Pons (tissue), 1 donor: ENCODE measurements at regions not wholly inside any gene's neighbourhood (a gene's known extent, or its start where the extent isn't known, plus 50 kb on each side); places are given as distances from the start of the nearest gene placed in this dataset.
A peak's percentile ranks its signal among the peaks of the same experiment; 100 is the strongest.

Experiments used
- DNase-seq: peaks from one replicate; pipeline ENCODE4 v3.0.0-alpha.2; 2016; ENCODE audit warnings: low spot score

DNA sequence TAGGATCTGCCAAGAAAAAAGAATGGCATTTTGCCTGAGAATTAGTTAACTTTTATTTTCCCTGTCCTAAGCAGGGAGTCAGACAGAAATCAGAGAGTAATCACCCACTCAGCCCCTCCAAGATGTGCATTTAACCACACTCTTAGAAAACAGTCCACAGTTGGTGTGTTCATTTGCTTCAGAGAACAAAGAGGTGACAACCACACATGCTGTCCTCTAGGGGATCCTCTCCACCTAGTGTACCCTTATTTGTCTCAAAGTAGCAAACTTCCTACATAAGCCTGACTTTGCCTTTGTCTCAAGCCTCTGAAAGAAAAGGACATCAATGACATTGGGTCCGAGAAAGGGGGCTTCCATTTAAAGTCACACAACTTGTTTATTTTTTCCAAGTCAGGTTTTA is 107.0 kb upstream of the RFC3 start:
- no peak for DNase-seq

DNA sequence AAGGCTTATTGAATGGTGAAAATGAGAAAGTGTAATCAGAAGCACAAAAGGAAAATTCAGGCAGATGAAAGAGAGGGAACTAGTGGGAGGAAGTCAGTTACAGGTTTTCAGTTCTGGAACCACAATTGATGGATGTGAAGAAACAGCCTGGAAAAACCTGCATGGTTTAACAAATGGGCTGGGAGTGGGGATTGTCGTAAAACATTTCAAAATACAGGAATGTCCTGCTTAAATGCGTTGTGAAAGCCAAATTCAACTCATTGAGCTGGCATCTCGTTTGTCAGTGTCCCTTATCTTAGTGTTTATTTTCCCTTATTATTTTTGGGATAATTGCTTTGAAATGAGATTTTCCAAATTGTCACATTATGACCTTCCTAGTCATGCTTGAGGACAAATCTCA is 106.5 kb upstream of the RFC3 start:
- DNase-seq: no peak

DNA sequence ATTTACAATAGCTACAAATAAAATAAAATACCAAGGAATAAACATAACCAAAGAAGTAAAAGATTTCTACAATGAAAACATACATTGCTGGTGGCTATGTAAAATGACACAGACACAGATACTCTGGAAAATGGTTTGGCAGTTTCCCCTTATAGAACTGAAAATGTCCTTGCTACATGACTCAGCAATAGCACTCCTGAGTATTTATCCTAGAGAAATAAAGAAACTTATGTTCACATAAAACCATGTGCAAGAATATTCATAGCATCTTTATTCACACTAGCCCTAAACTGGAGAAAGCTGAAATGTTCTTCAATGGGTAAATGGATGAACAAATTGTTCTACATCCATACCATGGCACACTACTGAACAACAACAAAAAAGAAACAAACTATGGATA is 100.2 kb upstream of the RFC3 start:
- no peak for DNase-seq

DNA sequence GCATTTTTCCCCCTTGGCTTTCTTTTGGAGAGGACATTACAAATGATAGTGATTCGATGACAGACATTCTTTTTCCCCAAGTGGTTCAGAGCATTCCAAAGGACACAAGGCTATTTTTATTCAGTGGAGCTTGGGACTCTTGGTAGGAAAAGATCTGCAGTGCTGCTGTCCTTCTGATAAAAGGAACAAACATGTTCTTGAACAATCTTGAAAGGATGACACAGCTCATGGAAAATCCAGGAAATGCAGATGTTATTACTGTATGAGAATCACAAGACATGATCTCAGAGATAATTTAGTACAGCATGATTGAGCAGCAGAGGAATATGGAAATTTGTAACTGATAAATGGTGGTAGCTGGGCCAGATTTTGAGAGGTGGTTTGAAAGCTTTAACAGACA is 96.2 kb upstream of the RFC3 start:
- DNase-seq: peak; percentile 41

DNA sequence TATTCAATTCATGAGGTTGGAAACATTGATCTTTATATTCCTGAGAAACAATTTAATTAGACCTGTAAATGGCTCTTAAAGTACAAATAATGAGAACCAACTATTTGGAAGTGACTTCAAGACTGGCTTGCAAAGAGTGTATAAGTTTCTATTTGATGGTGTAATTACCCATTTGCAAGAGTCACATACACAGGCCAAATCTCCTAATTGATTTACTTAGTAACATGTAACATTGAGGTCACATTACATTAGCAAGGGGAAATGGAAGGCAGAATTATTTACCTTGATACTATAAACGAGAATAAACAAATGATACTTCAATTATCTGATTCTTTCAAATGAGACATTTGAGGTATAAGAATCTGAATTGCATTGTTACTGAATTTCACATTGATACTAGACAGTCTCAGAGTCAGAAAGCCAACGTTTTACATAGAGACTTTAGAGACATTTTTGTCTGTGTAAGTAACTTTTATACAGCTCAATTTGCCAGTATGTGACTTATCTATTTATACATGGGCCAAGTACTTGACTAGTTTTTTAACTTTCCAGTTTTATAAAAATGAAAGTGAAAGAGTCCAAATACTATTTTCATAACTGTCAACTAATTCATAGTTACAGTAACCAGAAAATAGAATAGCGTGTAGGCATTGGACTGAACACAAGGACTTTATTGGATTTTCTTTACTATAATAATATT is 95.6 kb upstream of the RFC3 start:
- DNase-seq: peak; percentile 7

- DNase-seq: no peak
Observed at GRCh38 chr13:33723365-33723764, 94.6 kb upstream of the RFC3 start.

- peak; percentile 97 for DNase-seq
Observed at GRCh38 chr13:33723772-33724435, 94.0 kb upstream of the RFC3 start.

DNA sequence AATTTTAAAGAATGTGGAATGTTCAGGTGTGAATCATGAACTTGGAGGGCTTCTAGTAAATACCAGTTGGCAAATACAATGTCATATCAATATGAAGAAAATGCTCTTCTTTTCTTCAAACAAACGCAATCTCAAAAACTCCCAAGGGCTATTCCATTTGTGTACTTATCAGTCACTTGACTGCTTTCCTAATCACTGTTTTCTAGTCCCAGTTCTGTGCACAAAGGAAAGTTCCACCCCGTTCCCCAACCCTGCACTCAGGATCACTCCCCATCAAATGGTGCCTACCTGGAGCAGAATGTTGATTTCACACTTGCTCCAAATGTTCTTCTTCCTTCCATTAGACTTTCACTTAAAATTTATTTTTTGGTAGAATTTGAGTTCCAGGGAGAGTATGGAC is 92.6 kb upstream of the RFC3 start:
- DNase-seq: no peak

GRCh38 chr13:33727297-33728083 is 90.5 kb upstream of the RFC3 start:
- DNase-seq: no peak

GRCh38 chr13:33728271-33729037 is 89.5 kb upstream of the RFC3 start:
- DNase-seq: peak; percentile 46

DNA sequence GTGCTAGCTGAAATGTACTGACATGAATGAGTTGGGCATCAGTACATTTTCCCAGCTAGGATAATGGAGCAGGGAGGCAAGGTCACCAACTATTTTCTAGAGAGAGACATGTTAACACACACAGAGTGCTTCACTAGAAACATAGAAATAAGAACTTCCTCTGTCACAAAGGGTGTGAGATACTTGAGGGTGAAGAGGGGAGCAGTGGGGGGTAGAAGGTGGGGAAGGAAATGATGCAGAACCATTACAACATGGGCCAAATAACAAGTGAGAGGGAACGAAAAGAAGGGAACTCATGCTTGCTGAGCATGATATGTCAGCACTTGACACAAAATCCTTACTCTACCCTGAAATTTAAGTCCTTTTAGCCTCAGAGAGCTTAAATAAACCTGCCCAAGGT is 87.8 kb upstream of the RFC3 start:
- DNase-seq: peak; percentile 60

- DNase-seq: no peak
Observed at GRCh38 chr13:33730619-33731018, 87.3 kb upstream of the RFC3 start.

- DNase-seq: no peak
Observed at GRCh38 chr13:33735276-33735675, 82.7 kb upstream of the RFC3 start.

DNA sequence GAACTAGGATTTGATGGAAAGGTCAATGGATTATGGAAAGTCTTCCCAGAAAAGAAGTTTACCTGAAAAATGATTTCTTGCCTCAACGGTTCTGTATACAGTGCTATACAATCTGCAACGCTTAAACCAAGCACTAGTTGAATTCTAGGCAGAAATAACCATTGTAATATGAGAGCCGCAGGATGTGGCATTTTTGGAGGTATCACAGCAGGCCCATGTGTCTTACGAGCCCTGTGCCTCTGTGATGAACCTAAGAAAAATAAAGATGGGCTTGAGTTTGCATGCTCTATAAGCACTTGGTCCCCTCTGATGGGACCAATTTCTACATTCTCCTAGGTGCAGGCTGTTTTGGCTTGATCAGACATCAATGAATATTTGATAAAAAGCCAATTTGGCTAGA is 78.7 kb upstream of the RFC3 start:
- DNase-seq: no peak

GRCh38 chr13:33740134-33740538 is 77.8 kb upstream of the RFC3 start:
- DNase-seq: no peak

- DNase-seq: no peak
Observed at GRCh38 chr13:33742321-33742720, 75.6 kb upstream of the RFC3 start.

DNA sequence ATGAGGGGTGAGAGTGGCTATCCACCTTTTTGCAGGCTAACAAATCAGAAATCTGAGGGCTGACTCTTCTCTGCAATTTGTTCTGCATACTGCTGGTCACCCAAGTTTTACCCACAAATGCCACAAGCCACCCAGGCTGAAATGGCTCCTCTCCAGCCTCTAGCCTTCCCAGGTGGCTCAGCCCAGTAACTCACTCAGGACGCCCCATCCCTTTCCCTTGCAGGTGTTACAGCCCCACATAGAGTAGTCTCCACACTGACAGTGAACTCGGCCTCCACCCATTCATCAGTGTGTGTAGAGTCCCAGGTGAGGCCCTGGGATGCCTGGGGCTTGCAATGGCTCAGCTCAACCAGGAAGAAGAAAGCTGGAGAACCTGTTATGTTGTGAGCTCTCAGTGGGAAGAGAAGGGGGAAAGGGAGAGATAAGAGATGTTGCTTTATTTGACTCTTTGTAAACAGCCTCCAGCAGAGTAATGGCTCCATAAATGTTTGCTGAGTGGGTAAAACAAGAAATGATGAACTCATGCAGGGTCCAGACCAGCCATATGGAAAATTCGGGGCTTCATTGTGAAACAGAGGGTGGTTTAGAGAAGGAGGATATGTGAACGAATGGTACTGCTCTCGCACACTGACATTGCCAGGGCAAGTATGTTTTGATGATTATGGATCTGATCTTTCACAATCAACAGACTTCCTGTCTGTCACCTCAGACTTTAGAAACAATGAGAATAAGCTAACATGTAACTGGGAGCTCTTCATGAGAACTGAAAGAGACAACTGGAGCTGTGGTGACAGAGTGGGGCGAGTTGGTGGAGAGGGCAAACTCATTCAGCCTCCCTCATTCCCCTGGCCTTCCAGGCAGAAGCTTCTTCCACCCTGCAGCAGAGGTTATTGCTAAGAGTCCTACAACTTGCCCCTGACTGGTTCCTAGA is 74.2 kb upstream of the RFC3 start:
- no peak for DNase-seq

DNA sequence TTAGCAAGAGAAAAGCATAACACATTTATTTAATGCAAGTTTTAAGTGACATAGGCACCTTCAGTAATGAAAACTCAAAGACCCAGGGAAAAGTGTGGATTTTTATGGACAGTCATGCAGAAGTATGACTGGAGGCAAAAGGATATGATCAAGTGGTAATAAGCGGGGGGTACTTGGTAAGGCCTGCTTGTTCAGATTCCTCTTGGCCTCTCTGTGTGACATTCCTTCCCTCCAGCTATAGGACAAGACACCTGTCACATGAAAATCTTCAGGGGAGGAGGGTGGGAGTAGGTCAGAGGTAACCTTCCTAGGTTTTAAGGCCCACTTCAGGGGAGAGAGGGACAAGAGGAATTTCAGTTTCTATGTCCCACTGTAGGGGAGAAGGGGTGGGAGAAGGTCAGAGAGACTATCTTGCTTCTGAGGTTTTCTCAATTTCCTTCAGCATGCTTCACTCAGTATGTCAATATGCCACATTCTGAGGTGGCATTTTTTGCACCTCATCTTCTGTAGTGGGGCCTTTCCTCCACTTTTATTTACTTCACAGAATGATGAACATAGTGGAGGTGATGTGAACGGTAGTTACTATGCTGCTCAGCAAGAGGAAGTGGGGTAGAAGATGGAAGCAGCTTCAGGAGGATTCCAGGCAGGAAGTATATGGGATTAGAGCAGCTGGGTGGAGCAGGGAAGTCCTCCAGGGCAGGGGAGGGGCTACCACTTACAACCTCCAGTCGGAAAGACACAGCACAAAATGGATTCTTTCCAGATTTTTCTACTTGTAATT is 73.2 kb upstream of the RFC3 start:
- DNase-seq: no peak

GRCh38 chr13:33745370-33746324 is 72.3 kb upstream of the RFC3 start:
- DNase-seq: no peak
